Ishikawa (cell line): ENCODE measurements at regions not wholly inside any gene's neighbourhood (a gene's known extent, or its start where the extent isn't known, plus 50 kb on each side); places are given as distances from the start of the nearest gene placed in this dataset.

Source experiments
- CEBPB ChIP-seq: IDR thresholded peaks from 2 replicates; pipeline ENCODE4 v1.6.1; 2012
- CREB1 ChIP-seq: IDR thresholded peaks from 2 replicates; pipeline ENCODE4 v1.6.1; 2012; ENCODE audit warnings: low read depth
- EGR1 ChIP-seq: IDR thresholded peaks from 2 replicates; pipeline ENCODE4 v1.6.1; 2012
- EP300 ChIP-seq: IDR thresholded peaks from 2 replicates; pipeline ENCODE4 v1.6.1; 2012; ENCODE audit warnings: borderline replicate concordance
- FOXM1 ChIP-seq: IDR thresholded peaks from 2 replicates; pipeline ENCODE4 v1.6.1; 2012; ENCODE audit warnings: low read depth, borderline replicate concordance
- NFIC ChIP-seq: IDR thresholded peaks from 2 replicates; pipeline ENCODE4 v1.6.1; 2012
- RAD21 ChIP-seq: IDR thresholded peaks from 2 replicates; pipeline ENCODE4 v1.6.1; 2012; ENCODE audit warnings: low read depth
- TAF1 ChIP-seq: IDR thresholded peaks from 2 replicates; pipeline ENCODE4 v1.6.1; 2012; ENCODE audit warnings: low read depth, mild to moderate bottlenecking
- TCF12 ChIP-seq: IDR thresholded peaks from 2 replicates; pipeline ENCODE4 v1.6.1; 2012; ENCODE audit warnings: low read depth
- TEAD4 ChIP-seq: IDR thresholded peaks from 2 replicates; pipeline ENCODE4 v1.6.1; 2012
- YY1 ChIP-seq: IDR thresholded peaks from 2 replicates; pipeline ENCODE4 v1.6.1; 2012; ENCODE audit warnings: low read depth
- ZBTB7A ChIP-seq: IDR thresholded peaks from 2 replicates; pipeline ENCODE4 v1.6.1; 2012; ENCODE audit warnings: low read depth
- TF ChIP-seq, protein P1 (sequence below): IDR thresholded peaks from 2 replicates; pipeline ENCODE4 v1.6.1; 2012; ENCODE audit warnings: low read depth, mild to moderate bottlenecking
- TF ChIP-seq, protein P2 (sequence below): IDR thresholded peaks from 2 replicates; pipeline ENCODE4 v1.6.1; 2012
- TF ChIP-seq, protein P3 (sequence below): IDR thresholded peaks from 2 replicates; pipeline ENCODE4 v1.6.1; 2012

DNA sequence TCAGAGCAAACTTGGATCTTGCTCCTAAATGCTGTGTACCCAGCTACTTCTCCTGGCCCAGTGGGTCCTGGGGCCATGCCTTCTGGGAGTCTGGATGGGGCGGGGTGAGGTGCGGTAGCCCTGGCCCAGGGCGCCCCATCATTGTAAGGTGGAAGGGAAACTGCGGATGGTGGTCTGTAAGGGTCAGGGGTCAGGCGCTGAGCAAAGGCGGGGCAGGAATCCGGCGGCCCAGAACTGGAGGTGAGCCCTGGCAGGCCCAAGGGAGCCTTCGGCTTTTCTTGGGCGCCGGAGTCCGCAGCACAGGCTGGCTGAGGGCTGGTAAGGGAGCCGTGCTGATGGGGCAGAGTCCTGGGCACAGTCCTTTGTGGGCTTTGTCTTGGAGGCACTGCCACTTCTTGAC is 66.5 kb upstream of the CTBP2 start:
- no peak for TF ChIP-seq CREB1
- TF ChIP-seq, protein P1, sequence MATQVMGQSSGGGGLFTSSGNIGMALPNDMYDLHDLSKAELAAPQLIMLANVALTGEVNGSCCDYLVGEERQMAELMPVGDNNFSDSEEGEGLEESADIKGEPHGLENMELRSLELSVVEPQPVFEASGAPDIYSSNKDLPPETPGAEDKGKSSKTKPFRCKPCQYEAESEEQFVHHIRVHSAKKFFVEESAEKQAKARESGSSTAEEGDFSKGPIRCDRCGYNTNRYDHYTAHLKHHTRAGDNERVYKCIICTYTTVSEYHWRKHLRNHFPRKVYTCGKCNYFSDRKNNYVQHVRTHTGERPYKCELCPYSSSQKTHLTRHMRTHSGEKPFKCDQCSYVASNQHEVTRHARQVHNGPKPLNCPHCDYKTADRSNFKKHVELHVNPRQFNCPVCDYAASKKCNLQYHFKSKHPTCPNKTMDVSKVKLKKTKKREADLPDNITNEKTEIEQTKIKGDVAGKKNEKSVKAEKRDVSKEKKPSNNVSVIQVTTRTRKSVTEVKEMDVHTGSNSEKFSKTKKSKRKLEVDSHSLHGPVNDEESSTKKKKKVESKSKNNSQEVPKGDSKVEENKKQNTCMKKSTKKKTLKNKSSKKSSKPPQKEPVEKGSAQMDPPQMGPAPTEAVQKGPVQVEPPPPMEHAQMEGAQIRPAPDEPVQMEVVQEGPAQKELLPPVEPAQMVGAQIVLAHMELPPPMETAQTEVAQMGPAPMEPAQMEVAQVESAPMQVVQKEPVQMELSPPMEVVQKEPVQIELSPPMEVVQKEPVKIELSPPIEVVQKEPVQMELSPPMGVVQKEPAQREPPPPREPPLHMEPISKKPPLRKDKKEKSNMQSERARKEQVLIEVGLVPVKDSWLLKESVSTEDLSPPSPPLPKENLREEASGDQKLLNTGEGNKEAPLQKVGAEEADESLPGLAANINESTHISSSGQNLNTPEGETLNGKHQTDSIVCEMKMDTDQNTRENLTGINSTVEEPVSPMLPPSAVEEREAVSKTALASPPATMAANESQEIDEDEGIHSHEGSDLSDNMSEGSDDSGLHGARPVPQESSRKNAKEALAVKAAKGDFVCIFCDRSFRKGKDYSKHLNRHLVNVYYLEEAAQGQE: no peak

DNA sequence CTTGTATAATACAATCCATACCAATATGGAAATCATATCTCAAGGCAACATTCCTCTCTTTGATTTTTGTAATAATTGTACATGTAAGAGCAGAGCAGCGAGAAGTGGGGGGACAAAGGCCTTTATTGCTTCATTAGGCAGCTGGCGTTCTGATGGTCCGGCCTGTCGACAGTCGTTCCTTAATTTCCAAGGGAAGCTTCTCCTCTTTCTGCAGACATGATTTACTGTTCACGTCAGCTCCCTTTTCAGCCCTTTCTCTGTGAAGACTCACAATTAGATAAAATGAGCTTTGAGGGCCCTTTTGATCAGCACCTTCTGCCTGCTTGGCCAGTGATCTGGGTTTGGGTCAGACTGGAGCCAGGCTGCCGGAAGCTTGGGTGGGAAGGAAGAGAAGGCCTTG is 65.6 kb upstream of the CTBP2 start:
- TF ChIP-seq, protein P2, sequence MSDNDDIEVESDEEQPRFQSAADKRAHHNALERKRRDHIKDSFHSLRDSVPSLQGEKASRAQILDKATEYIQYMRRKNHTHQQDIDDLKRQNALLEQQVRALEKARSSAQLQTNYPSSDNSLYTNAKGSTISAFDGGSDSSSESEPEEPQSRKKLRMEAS: no peak
- TF ChIP-seq ZBTB7A: no peak
- TF ChIP-seq TAF1: no peak
- no peak for TF ChIP-seq CREB1

DNA sequence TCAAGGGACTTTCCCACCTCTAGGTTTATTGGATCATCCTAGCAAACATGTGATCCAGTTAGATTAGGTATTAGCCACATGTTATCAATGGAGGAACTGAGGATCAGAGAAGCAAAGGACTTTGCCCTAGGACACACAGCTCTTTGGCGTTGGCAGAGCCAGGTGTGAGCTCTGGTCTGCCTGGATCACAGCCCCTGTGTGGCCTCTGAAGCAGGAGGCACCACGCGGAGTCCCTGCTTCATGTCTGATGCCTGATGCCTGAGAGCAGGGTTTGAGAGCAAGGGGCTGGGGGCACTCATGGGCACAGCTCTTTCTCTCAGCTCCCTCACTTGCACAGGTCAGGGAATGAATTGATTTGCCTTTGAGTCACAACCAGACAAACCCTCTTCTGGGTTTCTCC is 64.7 kb upstream of the CTBP2 start:
- TF ChIP-seq, protein P1: no peak
- TF ChIP-seq TEAD4 (no peak), RAD21 (no peak), TCF12 (no peak), CREB1 (no peak), YY1 (no peak), NFIC (no peak), EGR1 (no peak), EP300 (no peak), FOXM1 (no peak)
- TF ChIP-seq, protein P2: no peak
- TF ChIP-seq, protein P3, sequence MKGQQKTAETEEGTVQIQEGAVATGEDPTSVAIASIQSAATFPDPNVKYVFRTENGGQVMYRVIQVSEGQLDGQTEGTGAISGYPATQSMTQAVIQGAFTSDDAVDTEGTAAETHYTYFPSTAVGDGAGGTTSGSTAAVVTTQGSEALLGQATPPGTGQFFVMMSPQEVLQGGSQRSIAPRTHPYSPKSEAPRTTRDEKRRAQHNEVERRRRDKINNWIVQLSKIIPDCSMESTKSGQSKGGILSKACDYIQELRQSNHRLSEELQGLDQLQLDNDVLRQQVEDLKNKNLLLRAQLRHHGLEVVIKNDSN: no peak

DNA sequence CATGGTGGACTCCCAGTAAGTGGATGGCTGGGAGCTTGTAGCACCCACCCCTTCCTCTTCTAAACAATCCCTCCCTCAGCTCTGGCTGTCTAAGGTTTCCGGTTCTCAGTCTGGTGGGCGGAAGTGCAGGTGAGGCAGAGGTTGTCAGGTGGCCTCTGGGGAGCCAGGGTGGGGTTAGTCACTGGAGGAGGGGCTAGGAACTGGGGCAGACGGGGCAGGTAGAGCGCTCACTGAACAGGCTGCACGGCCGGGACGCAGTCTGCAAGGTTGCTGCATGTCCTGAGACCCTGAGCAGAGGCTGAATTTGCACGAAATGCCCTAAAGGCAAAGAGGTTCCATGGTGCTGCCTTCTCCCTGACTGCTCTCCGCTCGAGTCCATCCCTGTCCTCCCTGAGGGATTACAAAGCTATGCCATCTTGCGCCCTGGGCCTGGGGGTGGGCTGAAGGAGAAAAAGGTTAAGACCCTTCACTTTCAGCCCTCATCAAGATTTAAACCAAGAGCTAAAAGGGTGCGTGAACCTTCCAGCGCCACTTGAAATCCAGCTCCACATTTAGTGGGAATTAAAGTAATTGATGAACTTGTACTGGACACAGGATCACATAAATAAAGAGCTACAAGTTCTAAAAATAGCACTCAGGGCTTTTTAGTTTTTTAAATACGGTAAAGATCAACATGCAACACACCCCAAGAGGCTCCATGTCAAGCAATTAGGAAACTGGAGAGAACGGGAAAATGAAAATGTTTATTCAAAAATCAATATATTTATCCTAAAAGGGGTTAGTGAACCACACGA is 62.3 kb upstream of the CTBP2 start:
- TF ChIP-seq YY1 (no peak), TEAD4 (no peak), RAD21 (no peak), TCF12 (no peak), FOXM1 (no peak), EGR1 (no peak), NFIC (no peak), CREB1 (no peak), CEBPB (no peak), EP300 (no peak), TAF1 (no peak), ZBTB7A (no peak)
- TF ChIP-seq, protein P1: no peak
- TF ChIP-seq, protein P3: no peak
- TF ChIP-seq, protein P2: no peak

DNA sequence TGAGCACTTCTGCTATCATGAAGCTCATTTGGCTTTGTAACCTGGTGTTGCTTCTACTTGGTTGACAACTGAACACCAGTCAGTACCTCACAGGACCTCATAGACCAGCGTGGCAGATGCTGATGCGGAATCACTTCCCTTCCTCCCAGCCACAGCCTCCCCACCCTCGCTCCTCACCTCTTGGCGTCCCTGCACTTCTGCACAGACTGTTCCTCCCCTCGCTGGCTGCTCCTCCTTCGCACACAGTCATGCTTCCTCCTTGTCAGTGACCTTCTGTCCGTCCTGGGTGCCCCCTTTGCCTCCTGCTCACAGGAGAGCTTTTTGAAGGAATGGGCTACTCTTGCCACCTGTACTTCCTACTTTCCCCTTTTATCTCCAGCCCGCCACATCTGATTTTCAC is 61.4 kb upstream of the CTBP2 start:
- TF ChIP-seq, protein P3: no peak
- no peak for TF ChIP-seq TAF1
- TF ChIP-seq TCF12: no peak
- no peak for TF ChIP-seq TEAD4
- TF ChIP-seq RAD21: no peak
- TF ChIP-seq, protein P2: no peak
- no peak for TF ChIP-seq ZBTB7A
- no peak for TF ChIP-seq EP300
- TF ChIP-seq EGR1: no peak
- TF ChIP-seq NFIC: no peak
